ENCODE measurements at regions not wholly inside any gene's neighbourhood (a gene's known extent, or its start where the extent isn't known, plus 50 kb on each side); places are given as distances from the start of the nearest gene placed in this dataset.
"Not testable (repeated sequence)": the region's sequence is repeated elsewhere in the genome, so short reads cannot be mapped to it uniquely, and the experiment has no call there.

DNA sequence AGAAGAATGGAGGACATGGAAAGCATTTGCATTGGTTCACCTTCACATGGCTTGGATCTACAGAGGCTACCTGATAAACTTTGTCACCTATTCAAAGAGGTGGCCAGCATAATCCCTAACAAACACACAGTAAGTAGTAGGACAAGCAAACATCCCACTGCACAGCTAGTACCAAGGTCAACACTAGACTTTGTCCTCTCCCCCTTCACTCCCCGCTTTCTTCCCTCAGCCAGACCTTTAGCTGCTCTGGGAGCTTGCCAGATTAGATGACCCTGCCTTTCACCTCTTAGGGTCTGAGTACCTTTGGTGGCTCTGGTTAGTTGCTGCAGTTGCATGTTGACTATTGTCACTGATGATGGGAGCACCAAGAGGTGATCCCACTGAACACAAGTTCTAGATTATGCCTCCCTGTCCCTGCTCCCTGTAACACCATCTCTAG is 211.3 kb downstream of the CCDC74A start:
- not testable (repeated sequence) for H3K4me1 Mint-ChIP-seq; H3K27me3 Mint-ChIP-seq; H3K36me3 Mint-ChIP-seq (ENCODE audit: insufficient read depth); ATAC-seq (replicated peaks; ENCODE audit: extremely low read depth, poor library complexity, severe bottlenecking); DNase-seq (ENCODE audit: low spot score in 2 of 2); H3K9me3 Mint-ChIP-seq; H3K27ac Mint-ChIP-seq (ENCODE audit: low read depth); H3K4me3 Mint-ChIP-seq

DNA sequence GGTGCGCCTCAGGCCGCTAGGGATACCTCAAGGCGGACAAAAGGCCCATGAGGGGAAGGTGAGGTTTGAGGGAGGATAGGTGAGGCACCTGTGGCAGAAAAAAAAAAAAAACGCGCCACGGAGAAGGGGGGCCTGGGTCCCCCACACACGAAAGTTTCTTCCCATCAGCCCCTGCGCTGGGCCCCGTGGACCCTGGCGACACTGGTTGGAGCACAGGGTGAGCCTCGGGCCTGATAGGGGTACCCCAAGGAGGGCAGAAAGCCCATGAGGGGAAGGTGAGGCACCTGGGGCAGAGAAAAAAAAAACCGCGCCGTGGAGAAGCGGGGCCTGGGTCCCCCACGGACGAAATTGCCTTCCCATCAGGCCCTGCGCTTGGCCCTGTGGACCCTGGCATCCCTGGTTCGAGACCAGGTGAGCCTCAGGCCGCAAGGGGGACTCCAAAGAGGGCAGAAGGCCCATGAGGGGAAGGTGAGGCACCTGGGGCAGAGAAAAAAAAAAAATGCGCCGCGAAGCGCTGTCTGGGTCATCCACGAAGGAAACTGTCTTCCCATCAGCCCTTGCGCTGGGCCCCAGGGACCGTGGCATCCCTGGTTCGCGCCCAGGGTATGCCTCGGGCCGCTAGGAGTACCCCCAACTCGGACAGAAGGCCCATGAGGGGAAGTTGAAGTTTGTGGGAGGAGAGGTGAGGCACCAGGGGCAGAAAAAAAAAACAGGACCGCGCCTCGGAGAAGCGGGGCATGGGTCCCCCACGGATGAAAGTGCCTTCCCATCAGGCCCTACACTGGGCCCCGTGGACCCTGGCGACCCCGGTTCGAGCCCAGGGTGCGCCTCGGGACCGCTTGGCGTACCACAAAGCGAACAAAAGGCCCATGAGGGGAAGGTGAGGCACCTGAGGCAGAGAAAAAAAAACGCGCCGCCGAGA is 226.2 kb downstream of the CCDC74A start:
- Mint-ChIP-seq H3K36me3 (ENCODE audit: insufficient read depth) (no peaks in the 10 kb centered on the region), H3K4me1 (no peaks in the 10 kb centered on the region), H3K9me3 (no peaks in the 10 kb centered on the region), H3K27me3 (no peaks in the 10 kb centered on the region), H3K27ac (ENCODE audit: low read depth) (no peak overlapping the region), H3K4me3 (no peak overlapping the region)
- DNase-seq (ENCODE audit: low spot score in 2 of 2), result no peak
- ATAC-seq (replicated peaks; ENCODE audit: extremely low read depth, poor library complexity, severe bottlenecking), result no peak

DNA sequence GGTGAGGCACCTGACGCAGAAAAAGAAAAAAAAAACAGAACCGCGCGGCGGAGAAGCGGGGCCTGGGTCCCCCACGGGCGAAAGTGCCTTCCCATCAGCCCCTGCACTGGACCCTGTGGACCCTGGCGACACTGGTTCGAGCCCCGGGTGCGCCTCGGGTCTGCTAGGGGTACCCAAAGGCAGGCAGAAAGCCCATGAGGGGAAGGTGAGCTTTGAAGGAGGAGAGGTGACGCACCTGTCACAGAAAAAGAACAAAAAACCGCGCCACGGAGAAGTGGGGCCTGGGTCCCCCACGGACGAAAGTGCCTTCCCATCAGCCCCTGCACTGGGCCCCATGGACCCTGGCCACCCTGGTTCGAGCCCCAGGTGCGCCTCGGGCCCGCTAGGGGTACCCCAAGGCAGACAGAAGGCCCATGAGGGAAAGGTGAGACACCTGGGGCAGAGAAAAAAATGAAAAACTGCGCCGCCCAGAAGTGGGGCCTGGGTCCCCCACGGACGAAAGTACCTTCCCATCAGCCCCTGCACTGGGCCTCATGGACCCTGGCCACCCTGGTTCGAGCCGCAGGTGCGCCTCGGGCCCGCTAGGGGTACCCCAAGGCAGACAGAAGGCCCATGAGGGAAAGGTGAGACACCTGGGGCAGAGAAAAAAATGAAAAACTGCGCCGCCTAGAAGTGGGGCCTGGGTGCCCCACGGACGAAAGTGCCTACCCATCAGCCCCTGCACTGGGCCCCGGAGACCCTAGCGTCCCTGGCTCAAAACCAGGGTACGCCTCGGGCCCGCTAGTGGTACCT is 227.4 kb downstream of the CCDC74A start:
- H3K36me3 Mint-ChIP-seq (ENCODE audit: insufficient read depth), result no peaks in the 10 kb centered on the region
- ATAC-seq (replicated peaks; ENCODE audit: extremely low read depth, poor library complexity, severe bottlenecking), result no peak
- no peak overlapping the region for H3K27ac Mint-ChIP-seq (ENCODE audit: low read depth)
- no peak for DNase-seq (ENCODE audit: low spot score in 2 of 2)
- no peaks in the 10 kb centered on the region for H3K9me3 Mint-ChIP-seq
- H3K4me3 Mint-ChIP-seq, result no peak overlapping the region
- no peaks in the 10 kb centered on the region for H3K27me3 Mint-ChIP-seq
- no peaks in the 10 kb centered on the region for H3K4me1 Mint-ChIP-seq

DNA sequence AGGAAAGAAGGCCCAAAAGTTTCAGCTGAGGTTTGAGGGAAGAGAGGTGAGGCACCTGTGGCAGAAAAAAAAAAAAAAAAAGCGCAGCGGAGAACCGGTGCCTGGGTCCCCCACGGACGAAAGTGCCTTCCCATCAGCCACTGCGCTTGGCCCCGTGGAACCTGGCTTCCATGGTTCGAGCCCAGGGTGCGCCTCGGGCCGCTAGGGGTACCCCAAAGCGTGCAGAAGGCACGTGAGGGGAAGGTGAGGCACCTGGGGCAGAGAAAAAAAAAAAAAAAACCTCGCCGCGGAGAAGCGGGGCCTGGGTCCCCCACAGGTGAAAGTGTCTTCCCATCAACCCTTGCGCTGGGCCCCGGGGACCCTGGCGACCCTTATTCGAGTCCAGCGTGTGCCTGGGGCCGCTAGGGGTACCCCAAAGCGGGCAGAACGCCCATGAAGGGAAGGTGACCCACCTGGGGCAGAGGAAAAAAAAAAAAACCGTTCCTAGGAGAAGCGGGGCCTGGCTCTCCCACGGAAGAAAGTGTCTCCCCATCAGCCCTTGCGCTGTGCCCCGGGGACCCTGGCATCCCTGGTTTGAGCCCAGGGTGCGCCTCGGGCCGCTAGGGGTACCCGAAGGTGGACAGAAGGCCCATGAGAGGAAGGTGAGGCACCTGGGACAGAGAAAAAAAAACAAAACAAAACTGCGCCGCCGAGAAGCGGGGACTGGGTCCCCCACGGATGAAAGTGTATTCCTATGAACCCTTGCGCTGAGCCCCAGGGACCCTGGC is 228.6 kb downstream of the CCDC74A start:
- H3K9me3 Mint-ChIP-seq, result no peaks in the 10 kb centered on the region
- H3K27me3 Mint-ChIP-seq, result no peaks in the 10 kb centered on the region
- H3K36me3 Mint-ChIP-seq (ENCODE audit: insufficient read depth), result no peaks in the 10 kb centered on the region
- DNase-seq (ENCODE audit: low spot score in 2 of 2), result no peak
- no peak overlapping the region for H3K4me3 Mint-ChIP-seq
- H3K4me1 Mint-ChIP-seq, result no peaks in the 10 kb centered on the region
- H3K27ac Mint-ChIP-seq (ENCODE audit: low read depth), result no peak overlapping the region
- no peak for ATAC-seq (replicated peaks; ENCODE audit: extremely low read depth, poor library complexity, severe bottlenecking)

DNA sequence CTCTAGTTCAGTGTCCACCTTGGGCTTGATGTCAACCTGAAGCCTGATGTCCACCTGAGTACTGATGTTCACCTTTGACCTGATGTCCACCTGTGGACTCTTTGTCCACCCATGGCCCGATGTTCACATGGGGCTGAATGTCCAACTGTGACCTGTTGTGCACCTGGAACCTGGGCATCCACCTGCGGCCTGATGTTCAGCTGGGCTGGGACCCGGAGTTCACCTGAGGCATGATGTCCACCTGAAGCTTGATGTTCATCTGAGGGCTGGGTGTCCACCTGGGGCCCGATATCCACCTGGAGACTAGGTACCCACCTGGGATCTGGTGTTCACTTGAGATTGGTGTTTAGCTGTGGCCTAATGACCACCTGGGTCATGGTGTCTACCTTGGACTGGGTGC is 231.3 kb downstream of the CCDC74A start:
- not testable (repeated sequence) for H3K36me3 Mint-ChIP-seq (ENCODE audit: insufficient read depth); H3K27ac Mint-ChIP-seq (ENCODE audit: low read depth); H3K9me3 Mint-ChIP-seq; DNase-seq (ENCODE audit: low spot score in 2 of 2); H3K4me3 Mint-ChIP-seq; H3K4me1 Mint-ChIP-seq; H3K27me3 Mint-ChIP-seq; ATAC-seq (replicated peaks; ENCODE audit: extremely low read depth, poor library complexity, severe bottlenecking)

DNA sequence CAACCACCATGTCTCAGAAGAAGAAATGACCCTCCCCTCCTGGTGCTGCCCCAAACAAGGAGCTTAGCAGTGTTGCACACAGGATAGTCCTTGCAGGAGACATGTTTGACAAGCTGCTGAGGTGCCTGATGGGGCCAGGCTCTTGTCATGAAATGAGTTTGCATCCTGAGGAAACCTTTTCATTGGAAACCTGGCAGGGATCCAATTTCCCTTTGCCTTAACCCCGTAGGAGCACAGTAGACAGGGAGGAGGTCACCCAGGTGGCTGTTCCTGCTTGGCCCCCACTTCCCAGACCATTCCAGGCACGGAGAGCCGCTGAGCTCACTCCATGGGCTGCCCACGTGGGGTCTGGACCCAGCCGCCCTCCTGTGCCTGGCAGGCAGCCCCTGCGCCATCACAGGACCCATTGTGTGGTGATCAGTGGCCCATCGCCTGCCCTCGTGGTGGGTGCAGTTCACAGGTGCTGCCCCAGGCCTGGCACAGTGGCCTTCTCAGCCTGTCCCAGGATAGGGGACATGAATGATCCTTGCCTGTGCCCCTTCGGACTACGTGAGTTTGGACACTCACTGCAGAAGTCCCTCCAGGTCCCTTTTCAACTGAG is 247.4 kb downstream of the CCDC74A start:
- DNase-seq (ENCODE audit: low spot score in 2 of 2); H3K4me1 Mint-ChIP-seq; H3K36me3 Mint-ChIP-seq (ENCODE audit: insufficient read depth); H3K27ac Mint-ChIP-seq (ENCODE audit: low read depth); H3K4me3 Mint-ChIP-seq; H3K9me3 Mint-ChIP-seq; H3K27me3 Mint-ChIP-seq; ATAC-seq (replicated peaks; ENCODE audit: extremely low read depth, poor library complexity, severe bottlenecking): not testable (repeated sequence)

DNA sequence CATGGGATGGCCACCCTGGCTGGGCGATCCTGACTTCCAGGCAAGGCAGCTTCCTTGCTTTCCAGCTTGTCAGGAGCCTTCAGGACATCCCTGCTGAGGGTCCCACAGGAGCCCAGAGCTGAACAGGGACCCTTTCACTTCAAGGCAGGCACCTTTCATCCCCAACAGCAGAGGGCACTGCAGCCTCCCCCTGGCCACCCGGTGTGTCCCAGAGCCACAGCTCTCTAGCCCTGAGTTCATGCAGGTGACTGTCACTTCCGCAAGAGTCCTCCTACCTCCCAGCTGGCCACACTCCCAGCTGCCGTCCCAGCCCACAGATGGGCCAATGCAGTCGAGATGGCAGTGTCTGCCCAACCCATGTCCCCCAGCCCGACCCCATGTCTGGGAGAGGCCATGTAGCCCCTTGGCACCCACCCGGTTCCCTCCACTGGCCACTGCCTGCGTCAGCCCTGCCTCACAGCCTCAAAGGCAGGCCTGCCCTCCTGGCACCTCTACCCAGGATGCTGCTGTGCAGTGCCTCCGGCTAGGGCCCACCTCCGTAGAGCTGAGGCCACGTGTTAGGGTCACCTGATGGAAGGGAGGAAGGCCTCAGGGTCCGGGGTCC is 248.3 kb downstream of the CCDC74A start:
- not testable (repeated sequence) for ATAC-seq (replicated peaks; ENCODE audit: extremely low read depth, poor library complexity, severe bottlenecking); H3K4me3 Mint-ChIP-seq

DNA sequence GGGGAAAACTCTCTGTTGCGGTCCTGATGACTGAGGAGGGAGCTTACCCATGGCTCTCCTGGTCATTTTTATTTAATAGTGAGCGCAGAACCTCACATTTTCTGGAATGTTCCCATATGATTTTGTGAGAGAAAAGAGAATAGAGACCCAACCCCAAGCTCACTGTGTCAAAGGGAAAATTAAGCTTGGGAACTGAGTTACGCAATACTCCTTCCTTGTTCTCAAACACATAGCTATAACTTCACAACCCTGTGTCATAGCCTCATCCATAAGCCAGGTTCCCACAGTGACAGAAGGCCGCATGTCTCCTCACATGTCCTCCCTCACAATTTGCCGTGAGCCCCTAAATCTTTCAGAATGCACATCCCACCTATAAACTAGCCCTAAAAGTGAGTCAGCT is 252.8 kb downstream of the CCDC74A start:
- H3K27me3 Mint-ChIP-seq, result peaks cover 52% of the 10 kb centered on the region
- not testable (repeated sequence) for H3K9me3 Mint-ChIP-seq; DNase-seq (ENCODE audit: low spot score in 2 of 2); H3K4me3 Mint-ChIP-seq; ATAC-seq (replicated peaks; ENCODE audit: extremely low read depth, poor library complexity, severe bottlenecking); H3K36me3 Mint-ChIP-seq (ENCODE audit: insufficient read depth); H3K27ac Mint-ChIP-seq (ENCODE audit: low read depth); H3K4me1 Mint-ChIP-seq

More for the DNA sequence above, 248.3 kb downstream of the CCDC74A start:
- H3K9me3 Mint-ChIP-seq; H3K4me1 Mint-ChIP-seq; H3K27ac Mint-ChIP-seq (ENCODE audit: low read depth); DNase-seq (ENCODE audit: low spot score in 2 of 2); H3K36me3 Mint-ChIP-seq (ENCODE audit: insufficient read depth): not testable (repeated sequence)
- peaks cover 18% of the 10 kb centered on the region for H3K27me3 Mint-ChIP-seq

DNA sequence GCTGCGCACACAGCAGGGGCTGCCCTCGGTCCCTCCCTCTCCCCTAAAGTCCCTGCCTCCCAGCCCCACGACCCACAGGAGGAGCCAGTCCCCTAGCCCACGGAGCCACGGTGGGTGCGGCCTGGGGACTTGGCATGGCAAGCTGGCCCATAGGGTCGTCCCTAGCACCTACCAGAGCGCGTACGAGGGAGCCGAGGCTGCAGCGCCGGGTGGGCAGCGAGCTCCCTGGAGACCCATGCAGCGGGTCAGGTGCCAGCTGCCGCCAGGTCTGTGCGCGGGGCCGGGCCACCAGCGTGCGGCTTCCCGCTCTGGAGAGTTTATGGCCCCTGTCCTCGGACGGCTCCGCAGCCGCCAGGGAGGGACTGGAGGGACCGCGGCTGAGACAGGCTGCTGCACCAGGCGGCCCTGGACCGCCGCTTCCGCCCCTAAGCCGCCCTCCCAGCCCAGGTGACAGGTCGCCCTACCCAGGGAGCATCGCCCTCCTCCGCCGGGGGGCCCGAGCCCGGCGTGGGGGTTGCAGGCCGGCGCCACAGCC is 273.6 kb downstream of the CCDC74A start:
- peaks cover 24% of the 10 kb centered on the region for H3K27me3 Mint-ChIP-seq
- H3K4me1 Mint-ChIP-seq, result no peaks in the 10 kb centered on the region
- H3K9me3 Mint-ChIP-seq, result no peaks in the 10 kb centered on the region
- H3K36me3 Mint-ChIP-seq (ENCODE audit: insufficient read depth), result no peaks in the 10 kb centered on the region
- DNase-seq (ENCODE audit: low spot score in 2 of 2), result no peak
- no peak overlapping the region for H3K4me3 Mint-ChIP-seq
- no peak overlapping the region for H3K27ac Mint-ChIP-seq (ENCODE audit: low read depth)
- no peak for ATAC-seq (replicated peaks; ENCODE audit: extremely low read depth, poor library complexity, severe bottlenecking)

DNA sequence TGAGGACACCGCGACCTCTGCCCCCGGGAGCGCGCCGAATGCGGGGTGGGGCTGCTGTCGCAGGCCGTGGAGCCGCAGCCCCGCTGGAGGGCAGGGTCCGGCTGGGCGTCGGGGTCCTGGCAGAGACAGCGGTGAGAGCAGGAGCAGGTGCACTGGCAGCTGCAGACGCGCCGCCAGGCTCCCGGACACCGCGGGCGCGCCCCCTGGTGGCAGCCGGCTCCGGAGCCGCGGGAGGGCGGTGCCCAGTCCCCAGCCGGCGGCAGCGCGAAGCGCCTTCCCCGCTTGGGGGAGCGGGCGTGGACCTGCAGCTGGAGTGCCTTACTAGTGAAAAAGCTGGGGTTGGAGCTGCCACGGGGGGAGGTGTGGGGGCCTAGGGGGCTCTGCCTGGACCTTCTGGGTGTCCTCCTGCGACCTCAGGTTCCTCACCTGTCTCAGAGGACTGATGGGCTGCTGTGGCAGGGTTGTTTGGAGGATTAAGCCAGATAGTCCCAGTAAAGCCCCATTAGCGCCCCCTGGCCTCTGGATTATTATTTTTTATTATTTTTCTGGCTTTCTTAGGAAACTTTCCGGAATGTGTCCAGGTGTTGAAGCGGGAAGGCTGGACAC is 274.2 kb downstream of the CCDC74A start:
- not testable (repeated sequence) for H3K36me3 Mint-ChIP-seq (ENCODE audit: insufficient read depth); H3K9me3 Mint-ChIP-seq; H3K4me1 Mint-ChIP-seq; H3K27ac Mint-ChIP-seq (ENCODE audit: low read depth)
- ATAC-seq (replicated peaks; ENCODE audit: extremely low read depth, poor library complexity, severe bottlenecking) (peak; percentile 89), DNase-seq (ENCODE audit: low spot score in 2 of 2) (peak; percentile 63 to 68)
- peak overlapping the region; percentile 65 for H3K4me3 Mint-ChIP-seq
- H3K27me3 Mint-ChIP-seq, result peaks cover 26% of the 10 kb centered on the region

DNA sequence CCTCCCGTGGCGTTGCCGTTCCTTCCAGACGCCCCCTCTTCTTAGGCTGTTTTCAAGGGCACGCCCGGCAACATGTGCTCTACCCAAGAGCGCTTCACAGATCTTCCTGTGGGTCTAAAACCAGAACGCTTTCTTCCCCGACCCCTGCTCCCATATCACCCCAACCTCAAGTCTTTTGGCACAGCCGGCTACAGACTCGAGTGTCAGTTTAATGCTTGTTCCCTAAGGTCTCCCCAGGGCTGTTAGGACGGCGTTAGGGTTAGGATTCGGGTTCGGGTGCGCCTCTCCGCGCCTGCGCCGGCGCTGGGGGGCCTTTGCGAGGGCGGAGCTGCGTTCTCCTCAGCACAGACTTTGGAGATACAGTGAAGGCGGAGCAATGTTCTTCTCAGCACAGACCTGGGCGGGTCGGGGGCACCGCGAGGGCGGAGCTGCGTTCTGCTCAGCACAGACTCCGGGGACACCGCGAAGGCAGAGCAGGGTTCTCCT is 274.7 kb downstream of the CCDC74A start:
- H3K27ac Mint-ChIP-seq (ENCODE audit: low read depth); H3K9me3 Mint-ChIP-seq; H3K36me3 Mint-ChIP-seq (ENCODE audit: insufficient read depth); H3K4me1 Mint-ChIP-seq; DNase-seq (ENCODE audit: low spot score in 2 of 2): not testable (repeated sequence)
- Mint-ChIP-seq H3K27me3 (peaks cover 26% of the 10 kb centered on the region), H3K4me3 (peak overlapping the region; percentile 65)
- peak; percentile 58 for ATAC-seq (replicated peaks; ENCODE audit: extremely low read depth, poor library complexity, severe bottlenecking)

Data from central memory CD8-positive, alpha-beta T cell (primary cell).